Ramos (cell line): ENCODE measurements at regions not wholly inside any gene's neighbourhood (a gene's known extent, or its start where the extent isn't known, plus 50 kb on each side); places are given as distances from the start of the nearest gene placed in this dataset.
"Not testable (repeated sequence)": the region's sequence is repeated elsewhere in the genome, so short reads cannot be mapped to it uniquely, and the experiment has no call there.

Experiments used
- in situ Hi-C: fragments of 300-500 bp; cut with MboI; formaldehyde crosslinking; loops from one replicate; pipeline ENCODE4 v1.14.3; 2022; ENCODE audit warnings: low sequenced_read_pairs; ENCODE audit not compliant: unreplicated experiment

DNA sequence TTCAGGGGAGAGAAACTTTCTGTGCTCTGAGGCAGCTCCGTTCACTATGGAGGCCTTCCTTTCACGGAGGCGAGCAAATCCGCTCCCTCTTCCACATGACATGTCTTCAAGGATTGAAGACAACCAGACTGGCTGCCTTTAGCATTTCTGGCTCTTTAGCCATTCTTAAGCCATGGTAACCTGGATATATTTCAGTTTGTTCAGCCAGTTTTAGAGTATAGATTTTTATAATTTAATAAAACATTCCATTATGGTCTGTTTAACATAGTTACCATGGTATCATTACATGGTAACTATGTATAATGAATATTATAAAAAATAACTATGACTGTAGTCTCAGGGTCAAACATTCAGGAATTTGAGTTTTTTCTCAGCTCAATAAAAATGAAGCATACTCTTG, 54.2 kb upstream of the NFIA start:
- in situ Hi-C loops: no loop called here

DNA sequence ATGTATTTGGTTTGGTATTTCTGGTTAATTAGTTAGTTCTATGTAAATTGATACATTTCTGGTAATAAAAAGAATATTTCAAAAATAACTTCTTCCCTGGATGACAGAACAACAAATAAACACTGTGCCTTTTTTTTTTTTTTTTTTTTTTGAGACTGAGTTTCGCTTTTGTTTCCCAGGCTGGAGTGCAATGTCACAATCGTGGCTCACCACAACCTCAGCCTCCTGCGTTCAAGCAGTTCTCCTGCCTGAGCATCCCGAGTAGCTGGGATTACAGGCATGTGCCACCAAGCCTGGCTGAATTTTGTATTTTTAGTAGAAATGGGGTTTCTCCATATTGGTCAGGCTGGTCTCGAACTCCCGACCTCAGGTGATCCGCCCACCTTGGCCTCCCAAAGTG, 64.3 kb upstream of the NFIA start:
- in situ Hi-C loops: not testable (repeated sequence)

DNA sequence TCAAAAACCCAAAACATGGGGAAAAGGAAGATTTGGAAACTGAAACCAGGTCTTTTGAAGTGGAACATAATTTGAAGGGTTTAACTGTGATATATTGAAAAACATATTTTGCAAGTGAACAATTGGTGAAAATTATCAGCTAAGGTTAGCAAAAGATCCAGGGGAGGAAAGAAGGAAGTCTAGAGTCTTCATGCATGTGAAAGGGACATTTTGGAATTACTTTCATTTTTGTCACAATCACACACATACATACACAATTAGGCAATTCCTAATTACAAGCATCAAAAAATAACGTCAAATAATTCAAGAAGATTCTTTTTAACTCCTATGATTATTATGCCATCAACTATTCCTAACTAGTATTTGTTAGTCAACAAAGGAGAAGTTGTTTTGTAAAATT, 64.7 kb upstream of the NFIA start:
- in situ Hi-C loops: no loop called here

DNA sequence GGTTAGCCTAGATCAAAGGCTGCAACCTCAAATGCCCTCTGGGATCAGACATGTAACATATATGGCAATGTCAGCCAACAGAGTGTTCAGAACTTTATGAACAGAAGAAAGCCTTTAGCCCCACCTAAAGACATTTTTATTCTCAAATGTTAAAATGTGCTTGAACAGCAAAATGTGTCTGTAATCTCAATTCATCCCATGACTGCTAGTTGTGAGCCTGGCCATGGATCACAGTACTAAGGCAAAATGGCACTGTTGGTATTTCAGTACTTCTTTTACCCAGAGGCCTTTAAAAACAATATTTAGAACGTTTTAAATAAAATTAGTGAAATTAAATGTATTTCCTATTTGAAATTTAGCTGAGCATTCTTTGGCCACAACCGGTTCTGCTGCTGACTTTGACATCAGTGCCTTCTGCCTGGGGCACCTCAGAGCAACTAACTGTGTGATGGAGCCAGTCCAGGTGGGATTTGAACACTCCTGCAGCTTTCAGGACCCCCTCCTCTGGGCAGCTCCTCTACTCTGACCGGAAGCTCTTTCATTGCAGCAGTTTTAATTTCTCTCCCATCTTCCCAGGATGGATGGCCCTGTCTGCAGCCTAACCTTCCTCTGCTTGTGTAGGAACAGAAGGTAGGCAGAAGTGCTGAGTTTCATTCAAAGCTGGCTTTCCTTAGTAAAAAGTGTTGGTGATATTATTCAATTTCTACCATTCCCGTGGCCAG, 68.3 kb upstream of the NFIA start:
- in situ Hi-C loops: no loop called here

DNA sequence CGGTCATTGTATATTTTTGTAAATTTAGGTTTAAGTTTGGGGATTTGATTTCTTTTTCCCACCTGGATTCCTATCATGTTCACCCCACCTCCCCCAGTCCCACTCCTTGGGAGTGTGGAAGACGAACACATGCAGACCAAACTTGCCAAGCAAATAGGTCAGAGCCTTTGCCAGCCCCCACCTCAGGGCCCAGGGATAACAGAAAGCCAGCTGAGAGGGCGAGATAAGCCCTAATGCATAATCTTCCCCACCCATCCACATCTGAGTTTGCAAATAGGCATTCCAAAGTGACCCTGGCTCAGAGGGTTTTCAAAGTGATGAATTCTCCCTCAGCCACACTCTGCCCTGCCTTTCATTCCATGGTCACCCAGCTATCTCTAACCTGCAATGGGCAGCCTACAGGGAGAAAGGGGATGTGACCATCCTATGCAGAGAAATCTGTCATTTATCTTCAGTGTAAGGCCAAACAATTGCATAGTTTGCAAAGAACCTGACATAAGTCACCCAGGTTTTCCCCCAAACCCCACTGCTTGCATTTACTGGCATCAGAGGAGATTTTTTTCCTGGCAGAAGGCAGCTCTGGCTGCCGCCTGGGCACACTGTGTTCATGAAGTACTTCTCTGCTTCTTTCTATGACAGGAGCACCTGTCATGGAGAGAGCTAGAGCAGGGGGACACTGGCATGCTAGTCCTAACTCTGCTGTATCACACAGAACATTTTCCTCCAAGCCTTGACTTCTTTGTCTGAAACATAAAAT, 69.0 kb upstream of the NFIA start:
- in situ Hi-C loops: no loop called here

DNA sequence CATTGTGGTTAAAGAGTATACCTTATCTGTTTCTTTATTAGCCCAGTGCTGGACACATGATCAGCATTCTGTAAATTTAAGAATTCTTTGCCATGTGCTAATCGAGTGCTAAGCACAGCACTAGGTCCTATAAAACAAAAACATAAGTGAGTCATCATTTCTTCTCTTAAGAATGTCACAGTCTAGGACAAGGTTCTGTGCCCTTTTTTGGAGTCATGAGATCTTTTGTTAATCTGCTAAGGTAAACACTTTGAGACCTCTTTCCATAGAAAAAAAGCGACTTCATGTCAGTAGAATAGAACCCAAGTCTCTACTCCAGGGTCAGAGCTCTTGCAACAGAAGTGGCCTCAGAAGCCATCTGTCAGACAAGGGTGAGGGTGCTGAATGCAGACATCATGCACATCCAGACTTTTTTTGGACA, 70.0 kb upstream of the NFIA start:
- in situ Hi-C loops: no loop called here

DNA sequence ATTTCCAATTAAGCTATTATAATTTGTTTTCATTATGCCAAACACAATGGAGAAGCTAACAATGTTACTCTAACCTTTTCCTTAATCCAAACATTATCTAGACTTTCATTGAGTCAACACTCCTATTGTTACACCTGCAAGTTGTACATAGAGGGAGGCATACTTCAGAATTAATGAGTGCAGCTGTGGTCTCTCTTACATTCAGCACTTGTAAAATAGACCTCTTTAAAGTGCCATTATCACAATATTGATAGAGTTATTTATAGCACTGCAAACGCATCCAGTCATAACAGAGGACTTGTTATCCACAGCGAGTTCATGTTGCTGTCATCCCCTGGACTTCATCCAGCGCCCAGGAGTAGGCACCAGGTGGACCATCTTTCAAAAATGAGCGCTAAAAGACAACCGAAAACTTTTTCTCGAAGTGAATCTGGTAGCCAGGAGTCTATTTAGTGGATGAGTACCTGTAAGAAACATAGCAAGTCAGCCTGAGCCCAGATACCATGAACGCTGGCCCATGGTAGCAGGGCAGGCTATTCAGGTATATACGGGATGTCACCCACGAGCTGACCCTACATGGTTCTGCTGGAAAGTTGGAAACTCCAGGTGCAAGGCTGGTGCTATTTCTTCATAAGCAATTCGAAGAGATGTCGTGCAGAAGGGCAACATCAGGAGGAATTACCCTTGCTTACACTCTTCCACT, 70.6 kb upstream of the NFIA start:
- in situ Hi-C loops: no loop called here

DNA sequence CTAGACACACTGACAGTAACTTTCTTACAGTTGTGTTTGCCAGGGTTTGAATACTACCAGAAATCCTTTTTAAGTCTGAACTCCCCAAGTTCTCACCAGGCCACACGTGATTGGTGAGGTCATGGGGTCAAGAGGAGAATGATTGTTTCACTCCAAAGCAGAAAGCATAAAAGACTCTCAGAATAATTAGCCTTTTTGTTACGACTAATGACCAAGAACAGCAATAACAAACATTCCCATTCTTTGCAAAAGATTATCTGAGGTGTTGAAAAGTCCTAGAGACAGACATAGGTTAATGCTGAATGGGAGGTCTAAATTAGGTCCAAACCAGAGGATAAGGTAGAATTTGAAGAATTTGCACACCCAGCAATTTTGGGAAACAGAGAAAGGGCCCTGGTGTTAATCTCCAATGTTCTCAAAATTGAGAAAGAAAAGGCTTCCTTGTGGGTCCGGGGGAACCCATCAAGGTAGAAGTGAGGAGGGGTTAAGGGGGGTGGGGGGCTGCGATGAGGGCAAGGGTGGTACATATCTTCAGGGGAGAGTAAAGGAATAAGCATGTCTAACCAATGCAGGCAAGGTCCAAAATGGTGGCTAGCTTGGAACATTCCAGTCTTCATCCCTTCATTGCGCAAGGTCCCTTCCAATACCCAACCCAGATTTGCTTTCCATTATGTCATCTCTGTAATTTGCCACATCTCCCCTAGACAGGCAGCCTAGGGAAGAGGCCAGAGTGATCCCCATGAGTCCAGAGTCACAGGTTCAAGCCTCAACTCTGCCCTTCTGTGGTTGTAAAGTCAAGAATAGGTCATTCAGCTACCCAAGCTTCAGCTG, 74.6 kb upstream of the NFIA start:
- in situ Hi-C loops: no loop called here

DNA sequence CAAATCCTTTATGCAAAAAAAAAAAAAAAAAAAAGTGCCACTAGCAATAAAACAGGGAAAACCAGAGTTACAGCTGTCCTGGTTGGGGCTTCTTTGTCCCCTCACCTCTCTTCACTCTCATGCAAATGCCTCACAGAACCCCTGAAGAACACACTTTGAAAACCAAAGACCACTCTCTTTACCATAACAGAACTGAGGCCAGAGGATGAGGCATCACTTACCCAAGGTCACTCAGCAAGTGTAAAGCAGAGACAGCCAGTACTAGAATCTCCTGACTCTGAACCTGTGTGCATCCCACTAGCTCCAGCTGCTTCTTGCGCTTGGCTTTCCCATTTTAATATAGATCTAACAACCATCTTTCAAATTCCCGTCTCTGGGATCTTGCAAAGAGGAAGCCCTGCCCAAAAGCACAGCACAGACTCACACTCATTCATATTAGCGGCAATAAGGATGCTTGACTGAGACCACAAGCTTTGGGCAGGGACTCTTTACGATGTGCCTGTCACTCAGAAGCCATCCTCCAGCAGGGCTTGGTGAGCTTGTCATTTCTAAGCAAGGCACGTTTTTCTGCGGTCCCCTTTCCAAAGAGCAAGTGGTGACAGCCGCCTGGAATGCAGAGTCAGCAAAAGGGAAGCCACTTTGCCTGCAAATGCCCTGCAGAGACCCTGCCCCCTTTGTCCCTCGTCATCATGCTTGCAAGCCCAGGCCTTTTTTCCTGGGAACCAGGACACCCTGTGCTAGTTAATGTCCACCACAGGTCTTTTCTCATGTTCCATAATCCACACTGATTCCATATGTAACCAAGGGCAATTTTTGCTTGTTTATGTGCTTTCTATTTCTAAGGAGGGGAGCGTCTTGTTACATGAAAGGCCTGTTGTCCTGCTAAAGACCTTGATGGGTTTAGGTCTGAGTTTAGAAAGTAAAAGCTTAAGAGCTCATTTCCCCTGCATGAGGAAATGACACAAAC, 76.5 kb upstream of the NFIA start:
- in situ Hi-C loops: no loop called here

DNA sequence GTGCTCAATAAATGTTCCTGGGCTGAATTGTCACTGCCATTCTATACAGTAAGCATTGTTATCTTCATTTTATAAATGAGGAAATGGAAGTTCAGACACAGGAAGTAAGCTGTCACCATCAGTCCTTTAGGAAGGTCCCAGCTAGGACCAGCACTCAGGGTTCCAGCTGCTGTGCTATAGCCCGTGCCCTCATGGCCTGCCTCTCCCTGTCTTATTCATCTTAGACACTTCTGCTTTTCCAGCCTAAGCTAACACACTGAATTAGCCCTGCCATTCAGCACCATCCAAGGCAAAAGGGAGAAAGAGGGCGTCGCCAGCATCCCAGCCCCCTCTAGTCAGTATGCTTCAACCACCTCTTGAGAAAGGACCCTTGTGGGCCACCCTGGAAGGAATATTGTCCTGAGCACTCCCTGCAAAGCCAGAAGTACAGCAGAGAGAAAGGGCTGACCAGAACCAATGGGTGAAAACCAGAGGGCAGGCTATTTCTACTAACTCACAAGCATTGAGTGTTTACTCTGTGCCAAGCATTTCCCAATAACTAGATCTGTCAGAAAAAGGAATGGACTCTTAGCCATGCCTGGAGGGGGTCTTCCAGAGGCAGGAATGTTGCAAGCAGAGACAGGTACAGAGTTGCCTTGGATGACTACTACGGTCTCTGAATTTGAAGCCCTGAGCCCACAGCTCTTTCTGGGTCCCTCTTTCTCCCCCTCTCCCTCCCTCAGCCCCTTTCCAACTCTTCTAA, 77.9 kb upstream of the NFIA start:
- in situ Hi-C loops: no loop called here

DNA sequence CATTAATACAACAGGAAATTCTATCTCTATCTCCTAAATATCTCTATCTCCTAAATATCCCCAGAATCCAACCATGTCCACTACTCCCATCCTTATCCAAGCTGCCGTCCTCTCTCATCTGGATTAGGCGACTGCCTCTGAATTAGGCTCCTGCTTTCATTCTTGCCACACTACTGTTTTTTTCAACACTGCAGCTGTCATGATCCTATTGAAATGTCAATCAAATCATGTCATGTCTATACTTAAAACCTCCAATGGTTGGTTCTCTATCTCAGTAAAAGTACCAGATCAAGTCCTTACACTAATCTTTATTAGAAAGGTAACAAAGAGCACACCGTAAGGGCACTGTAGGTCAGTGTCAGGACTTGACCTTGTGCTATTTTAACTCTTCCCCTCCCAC, 82.0 kb upstream of the NFIA start:
- in situ Hi-C loops: no loop called here

DNA sequence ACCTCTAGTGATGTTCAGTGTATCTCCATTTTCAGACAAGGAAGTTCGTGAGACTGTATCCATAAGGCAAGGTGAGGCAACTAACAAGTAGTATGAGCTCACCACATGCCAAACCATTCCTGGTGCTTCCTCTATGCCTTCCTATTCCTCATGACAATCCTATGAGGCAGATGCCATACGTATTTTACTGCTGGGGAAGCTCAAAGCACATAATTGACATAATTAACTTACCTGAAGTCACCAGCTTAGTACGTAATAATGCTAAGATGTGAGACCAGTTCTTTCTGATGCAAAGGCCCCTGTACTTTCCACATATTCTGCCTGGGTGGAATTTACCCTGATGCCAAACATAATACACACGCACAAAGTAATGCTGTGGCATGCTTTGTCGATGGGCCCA, 83.6 kb upstream of the NFIA start:
- in situ Hi-C loops: no loop called here

DNA sequence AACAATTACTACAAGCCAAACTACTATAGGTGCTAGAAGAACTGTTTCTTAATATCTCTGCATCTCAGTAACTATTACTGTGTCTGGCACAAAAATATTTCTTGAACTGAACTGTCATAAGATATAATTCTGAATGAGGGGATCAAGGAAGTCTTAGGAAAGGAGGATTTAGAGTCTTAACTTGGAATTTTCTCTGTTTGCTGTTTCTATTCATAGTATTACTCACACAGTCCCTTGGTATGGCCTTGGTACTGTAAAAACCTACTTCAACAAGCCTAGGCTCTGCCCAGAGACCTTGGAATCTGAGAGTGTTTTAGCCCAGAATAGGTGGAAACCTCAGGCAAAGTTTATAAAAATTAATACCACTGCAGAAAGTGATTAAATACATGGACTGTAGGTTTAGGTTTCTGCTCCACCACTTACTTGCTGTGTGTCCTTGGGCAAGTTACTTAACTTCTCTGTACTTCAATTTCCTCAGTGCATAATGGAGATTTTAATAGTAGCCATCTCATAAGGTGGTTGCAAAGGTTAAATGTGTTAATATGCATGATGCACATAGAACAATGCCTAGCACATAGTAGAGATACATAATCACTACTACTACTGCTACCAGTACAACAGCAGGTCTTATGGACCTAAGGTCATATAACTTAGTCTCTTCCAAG, 87.4 kb upstream of the NFIA start:
- in situ Hi-C loops: no loop called here

DNA sequence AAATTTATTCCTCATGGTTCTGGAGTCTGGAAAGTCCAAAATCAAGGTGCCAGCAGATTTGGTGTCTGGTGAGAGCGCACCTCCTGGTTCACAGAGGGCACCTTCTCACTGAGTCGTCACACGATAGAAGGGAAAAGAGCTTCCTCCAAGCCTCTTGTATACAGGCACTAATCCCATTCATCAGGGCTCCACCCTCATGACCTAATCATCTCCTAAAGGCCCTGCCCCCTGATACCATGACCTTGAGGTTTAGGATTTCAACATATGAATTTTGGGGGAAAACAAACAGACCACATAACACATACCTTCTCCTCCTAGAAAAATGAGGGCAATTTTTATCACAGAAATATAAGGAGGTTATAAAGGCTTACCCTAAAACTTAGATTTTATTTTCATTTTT, 88.0 kb upstream of the NFIA start:
- in situ Hi-C loops: no loop called here

DNA sequence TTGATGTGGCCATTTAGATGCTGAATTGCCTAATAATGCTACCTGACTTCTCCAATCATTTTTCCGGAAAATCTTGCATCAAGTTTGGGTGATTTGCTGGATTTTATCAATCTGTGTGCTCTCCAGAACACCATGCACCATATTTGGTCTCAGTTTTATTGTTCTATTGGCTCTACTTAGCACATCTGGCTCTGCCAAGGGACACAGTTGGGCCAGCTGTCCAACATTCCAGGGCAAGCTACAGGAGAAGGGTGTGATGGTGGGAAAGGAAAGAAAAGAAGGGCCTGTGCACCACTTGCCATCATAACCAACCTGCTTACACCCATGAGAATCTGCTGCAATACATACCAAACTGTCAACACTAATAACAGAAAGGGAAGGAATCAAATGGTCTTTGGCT, 90.2 kb upstream of the NFIA start:
- in situ Hi-C loops: no loop called here

DNA sequence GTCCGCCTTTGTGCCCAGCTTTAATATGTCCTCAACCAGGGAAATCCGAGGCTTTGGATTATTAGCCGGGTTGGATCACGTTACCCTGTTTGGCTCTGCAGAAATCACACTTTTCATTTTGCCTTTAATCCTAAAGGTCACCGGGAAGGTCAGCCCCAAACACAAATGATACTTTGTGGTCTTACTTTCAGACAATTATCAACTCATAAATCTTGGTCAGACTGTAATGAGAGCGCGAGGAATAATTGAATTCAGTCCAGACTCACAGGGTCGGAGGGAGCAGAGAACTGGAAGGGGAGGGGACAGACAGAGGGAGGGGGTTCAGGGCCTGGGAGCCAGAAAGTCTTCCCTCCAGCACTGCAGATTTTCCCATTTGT, 91.7 kb upstream of the NFIA start:
- in situ Hi-C loops: no loop called here

DNA sequence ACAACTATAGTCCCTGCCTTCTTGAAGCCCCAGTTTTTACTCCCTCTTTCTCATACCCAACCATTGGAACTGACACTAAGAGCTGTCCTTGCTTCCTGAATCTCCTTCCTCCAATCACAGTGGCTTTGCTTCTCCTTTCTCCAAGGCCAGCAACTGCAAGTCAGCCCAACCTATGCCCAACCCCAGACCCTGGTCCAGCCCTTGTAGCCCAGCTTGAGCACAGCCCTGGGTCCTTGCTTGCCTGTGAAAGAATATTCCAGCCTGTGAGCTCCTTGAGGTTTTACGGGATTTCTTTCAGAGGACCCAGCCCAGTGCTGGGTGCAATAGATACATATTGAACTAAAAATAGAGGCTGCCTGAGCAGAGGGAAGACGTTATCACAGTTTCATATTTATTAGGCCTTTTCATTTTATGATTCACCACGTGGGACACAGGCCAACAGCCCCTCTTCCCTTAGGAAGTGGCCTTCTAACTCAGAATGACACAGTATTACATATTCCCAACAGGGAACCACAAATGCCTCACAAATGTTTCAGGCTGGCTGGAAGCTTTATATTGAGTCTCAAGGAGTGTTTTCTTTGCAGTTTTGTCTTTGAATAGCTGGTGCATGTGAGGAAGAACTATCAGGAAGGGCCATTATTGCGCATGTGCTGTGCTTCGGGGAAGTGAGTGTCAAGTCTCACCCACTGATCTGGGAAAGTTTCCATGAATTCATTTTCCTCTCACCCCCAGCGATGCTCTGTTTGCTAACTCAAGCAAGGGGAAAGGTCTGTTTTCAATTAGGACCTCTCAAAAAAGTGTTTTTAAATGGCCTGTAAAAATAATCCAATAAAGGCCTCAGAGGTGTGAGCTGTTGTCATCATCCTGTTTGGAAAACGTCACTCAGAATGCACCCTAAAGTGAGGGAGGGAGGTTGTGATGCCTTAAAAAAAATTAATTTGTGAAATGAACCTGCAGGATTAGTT, 92.3 kb upstream of the NFIA start:
- in situ Hi-C loops: no loop called here
